ENCODE measurements at regions not wholly inside any gene's neighbourhood (a gene's known extent, or its start where the extent isn't known, plus 50 kb on each side); places are given as distances from the start of the nearest gene placed in this dataset.

DNA sequence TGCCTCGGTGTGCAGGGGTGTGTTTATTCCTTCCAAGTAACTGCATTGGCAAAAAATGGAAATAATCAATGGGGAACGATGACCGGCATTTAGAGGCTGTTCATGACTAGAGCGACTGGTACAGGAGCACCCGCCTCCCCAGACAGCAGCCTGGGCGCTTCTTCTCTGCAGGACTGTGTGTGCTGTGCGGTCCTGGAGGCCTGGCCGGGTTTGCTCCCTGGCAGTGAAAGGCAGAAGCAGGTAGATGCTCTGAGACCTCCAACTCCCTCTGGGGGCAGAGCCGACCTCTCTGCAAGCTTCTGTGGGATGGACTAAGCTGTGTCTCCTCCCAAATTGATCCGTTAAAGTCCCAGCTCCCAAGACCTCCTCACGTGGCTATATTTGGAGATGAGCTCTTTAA, 59.2 kb upstream of the ACTRT2 start:
- TF ChIP-seq CTCF (IDR thresholded peaks at IDR 0.05; ENCODE audit: low read depth, low read length) (no peak), POLR2A (IDR thresholded peaks at IDR 0.05; ENCODE audit: extremely low read depth, insufficient read length) (no peak), MAX (IDR thresholded peaks at IDR 0.05; ENCODE audit: low read depth, low read length) (no peak)
